Fibroblast of villous mesenchyme (primary cell): ENCODE measurements at regions not wholly inside any gene's neighbourhood (a gene's known extent, or its start where the extent isn't known, plus 50 kb on each side); places are given as distances from the start of the nearest gene placed in this dataset.
A peak's percentile ranks its signal among the peaks of the same experiment; 100 is the strongest.

ENCODE experiments used
- DNase-seq: peaks from one replicate; pipeline ENCODE4 v3.0.0-alpha.2; 2010; ENCODE audit warnings: low read depth
- H3K4me3 ChIP-seq: 2 replicates; pipeline ENCODE4 v1.5.1; 2011; ENCODE audit warnings: low read depth, mild to moderate bottlenecking, low read length
- CTCF ChIP-seq: IDR thresholded peaks from 2 replicates; pipeline ENCODE4 v1.5.1; 2012; ENCODE audit warnings: low read depth, mild to moderate bottlenecking, low read length; ENCODE audit not compliant: insufficient read depth

- H3K4me3 ChIP-seq: no peak overlapping the region
- TF ChIP-seq CTCF: no peak
- DNase-seq: no peak
Measured at GRCh38 chr11:123298488-123299447, 103.7 kb upstream of the CLMP start.

- no peak for TF ChIP-seq CTCF
- no peak overlapping the region for H3K4me3 ChIP-seq
- no peak for DNase-seq
Measured at GRCh38 chr11:123292647-123293046, 97.6 kb upstream of the CLMP start.

- TF ChIP-seq CTCF: no peak
Measured at GRCh38 chr11:123291201-123291869, 96.3 kb upstream of the CLMP start.

GRCh38 chr11:123286761-123287160 is 91.7 kb upstream of the CLMP start:
- no peak for TF ChIP-seq CTCF
- no peak overlapping the region for H3K4me3 ChIP-seq
- DNase-seq: peak; percentile 44

More at GRCh38 chr11:123291201-123291869, 96.3 kb upstream of the CLMP start:
- no peak for DNase-seq
- H3K4me3 ChIP-seq: no peak overlapping the region

GRCh38 chr11:123286255-123286654 is 91.2 kb upstream of the CLMP start:
- no peak for DNase-seq
- TF ChIP-seq CTCF: no peak

GRCh38 chr11:123284454-123284853 is 89.4 kb upstream of the CLMP start:
- H3K4me3 ChIP-seq: no peak overlapping the region
- DNase-seq: no peak
- TF ChIP-seq CTCF: no peak

More at GRCh38 chr11:123286255-123286654, 91.2 kb upstream of the CLMP start:
- no peak overlapping the region for H3K4me3 ChIP-seq
